Ovary (tissue), 7 donors: ENCODE measurements at regions not wholly inside any gene's neighbourhood (a gene's known extent, or its start where the extent isn't known, plus 50 kb on each side); places are given as distances from the start of the nearest gene placed in this dataset.

Experiments used
- DNase-seq, 5 donors: peaks; one replicate each; pipeline ENCODE4 v3.0.0-alpha.2; 2019 to 2020
- H3K27ac ChIP-seq, 2 donors: fragments of 200-600 bp; one replicate each; pipeline versions ENCODE4 v1.5.1 to v1.8.0; 2019 to 2022
- H3K27me3 ChIP-seq: fragments of 200-600 bp; one replicate; pipeline ENCODE4 v1.8.0; 2022
- H3K36me3 ChIP-seq: fragments of 200-600 bp; sonication (generic); one replicate; pipeline ENCODE4 v1.5.1; 2019
- H3K4me1 ChIP-seq: one replicate; pipeline ENCODE4 v1.8.1; 2013; ENCODE audit warnings: mild to moderate bottlenecking, moderate library complexity; ENCODE audit not compliant: insufficient read depth
- H3K4me3 ChIP-seq: fragments of 200-600 bp; sonication (generic); one replicate; pipeline ENCODE4 v1.5.1; 2017
- H3K9me3 ChIP-seq, 2 donors: fragments of 200-600 bp in 1 of 2; sonication (generic) in 1 of 2; one replicate each; pipeline versions ENCODE4 v1.5.1 to v1.8.1; 2013 to 2019; ENCODE audit warnings: mild to moderate bottlenecking in 1 of 2, moderate library complexity in 1 of 2
- CTCF ChIP-seq, 3 donors: fragments of 450-650 bp in 2 of 3; fragments of 200-600 bp in 1 of 3; IDR thresholded peaks; one replicate each; pipeline versions ENCODE4 v1.5.1 to v1.8.0; 2016 to 2022; ENCODE audit warnings: antibody characterized with exemption in 3 of 3, mild to moderate bottlenecking in 1 of 3
- EP300 ChIP-seq: sonication (generic); formaldehyde crosslinking; IDR thresholded peaks from one replicate; pipeline ENCODE4 v1.6.1; 2017; ENCODE audit warnings: antibody characterized with exemption
- POLR2A ChIP-seq: fragments of 450-650 bp; IDR thresholded peaks from one replicate; pipeline ENCODE4 v1.6.1; 2017; ENCODE audit warnings: antibody characterized with exemption, mild to moderate bottlenecking, moderate library complexity
- WGBS, 3 donors: extraction: QIAGEN DNeasy Blood & Tissue Kit in 1 of 3; methylation state at CpG; one replicate each; pipeline versions ENCODE4 v1.1.5 to v1.1.7; 2013 to 2017; 5-methylcytosine and 5-hydroxymethylcytosine counted together
- intact Hi-C, 4 donors: fragments of 100-400 bp; cut with DNase I; formaldehyde crosslinking; loops; one replicate each; pipeline versions ENCODE4 v1.11.0 to v1.15.1; 2022 to 2023
- donor health status: DM: no; HTN: no; CAD: no; lungs with moderate emphysema.
- donor health status: DM: no; HTN: no; CAD: no.
- donor health status: Bipolar disorder and iron deficiency.
- donor health status: DM: no; HTN: no; CAD: no.
- donor health status: DM: yes; HTN: yes; CAD: no.

- Histone ChIP-seq H3K4me1 (no peaks in the 10 kb centered on the region), H3K27me3 (no peaks in the 10 kb centered on the region), H3K4me3 (no peak overlapping the region), H3K36me3 (no peaks in the 10 kb centered on the region), H3K9me3 (no peaks in the 10 kb centered on the region), H3K27ac (no peak overlapping the region)
- no peak for DNase-seq
- WGBS, 3 donors = 31 to 55% (median 48%) methylated on average over 1 of the region's 1 CpG
- TF ChIP-seq EP300 (no peak), POLR2A (no peak), CTCF (IDR thresholded peaks at IDR 0.05) (no peak)
- intact Hi-C loops = no loop called here
These were observed 552.9 kb upstream of the ANO3 start for GRCh38 chr11:25779033-25779432.

GRCh38 chr11:25787416-25787815, 544.5 kb upstream of the ANO3 start:
- intact Hi-C loops = no loop called here
- Histone ChIP-seq H3K4me1 (no peaks in the 10 kb centered on the region), H3K4me3 (no peak overlapping the region), H3K27me3 (no peaks in the 10 kb centered on the region), H3K9me3 (no peaks in the 10 kb centered on the region), H3K27ac (no peak overlapping the region), H3K36me3 (no peaks in the 10 kb centered on the region)
- 37 to 44% (median 42%) methylated on average over 3 of the region's 3 CpGs for WGBS, 3 donors
- TF ChIP-seq CTCF (IDR thresholded peaks at IDR 0.05) = no peak
- TF ChIP-seq POLR2A = no peak
- DNase-seq = no peak

GRCh38 chr11:25790396-25790795, 541.5 kb upstream of the ANO3 start:
- Histone ChIP-seq H3K27ac (no peak overlapping the region), H3K4me3 (no peak overlapping the region), H3K4me1 (no peaks in the 10 kb centered on the region), H3K9me3 (no peaks in the 10 kb centered on the region), H3K27me3 (no peaks in the 10 kb centered on the region), H3K36me3 (no peaks in the 10 kb centered on the region)
- intact Hi-C loops = no loop called here
- no peak for DNase-seq
- TF ChIP-seq CTCF (IDR thresholded peaks at IDR 0.05) (no peak), EP300 (no peak), POLR2A (no peak)
- 89 to 95% (median 90%) methylated on average over 1 of the region's 1 CpG for WGBS, 3 donors

GRCh38 chr11:25793637-25794036, 538.3 kb upstream of the ANO3 start:
- DNase-seq = no peak
- Histone ChIP-seq H3K9me3 (no peaks in the 10 kb centered on the region), H3K27me3 (no peaks in the 10 kb centered on the region), H3K4me3 (no peak overlapping the region), H3K27ac (no peak overlapping the region), H3K4me1 (no peaks in the 10 kb centered on the region), H3K36me3 (no peaks in the 10 kb centered on the region)
- intact Hi-C loops = no loop called here
- TF ChIP-seq CTCF (IDR thresholded peaks at IDR 0.05) (no peak), EP300 (no peak), POLR2A (no peak)
- 80 to 88% (median 84%) methylated on average over 7 of the region's 7 CpGs for WGBS, 3 donors

- Histone ChIP-seq H3K4me3 (no peak overlapping the region), H3K27me3 (no peaks in the 10 kb centered on the region), H3K4me1 (no peaks in the 10 kb centered on the region), H3K36me3 (no peaks in the 10 kb centered on the region), H3K27ac (no peak overlapping the region), H3K9me3 (no peaks in the 10 kb centered on the region)
- WGBS, 3 donors = 92 to 94% (median 93%) methylated on average over 1 of the region's 1 CpG
- DNase-seq = no peak
- TF ChIP-seq EP300 = no peak
- no peak for TF ChIP-seq POLR2A
- TF ChIP-seq CTCF (IDR thresholded peaks at IDR 0.05) = no peak
- intact Hi-C loops = no loop called here
These were observed 537.1 kb upstream of the ANO3 start for GRCh38 chr11:25794804-25795203.
